ENCODE measurements at regions not wholly inside any gene's neighbourhood (a gene's known extent, or its start where the extent isn't known, plus 50 kb on each side); places are given as distances from the start of the nearest gene placed in this dataset.

GRCh38 chr2:221120643-221121042 lies 451.5 kb downstream of the EPHA4 start:
- TF ChIP-seq, protein P1, sequence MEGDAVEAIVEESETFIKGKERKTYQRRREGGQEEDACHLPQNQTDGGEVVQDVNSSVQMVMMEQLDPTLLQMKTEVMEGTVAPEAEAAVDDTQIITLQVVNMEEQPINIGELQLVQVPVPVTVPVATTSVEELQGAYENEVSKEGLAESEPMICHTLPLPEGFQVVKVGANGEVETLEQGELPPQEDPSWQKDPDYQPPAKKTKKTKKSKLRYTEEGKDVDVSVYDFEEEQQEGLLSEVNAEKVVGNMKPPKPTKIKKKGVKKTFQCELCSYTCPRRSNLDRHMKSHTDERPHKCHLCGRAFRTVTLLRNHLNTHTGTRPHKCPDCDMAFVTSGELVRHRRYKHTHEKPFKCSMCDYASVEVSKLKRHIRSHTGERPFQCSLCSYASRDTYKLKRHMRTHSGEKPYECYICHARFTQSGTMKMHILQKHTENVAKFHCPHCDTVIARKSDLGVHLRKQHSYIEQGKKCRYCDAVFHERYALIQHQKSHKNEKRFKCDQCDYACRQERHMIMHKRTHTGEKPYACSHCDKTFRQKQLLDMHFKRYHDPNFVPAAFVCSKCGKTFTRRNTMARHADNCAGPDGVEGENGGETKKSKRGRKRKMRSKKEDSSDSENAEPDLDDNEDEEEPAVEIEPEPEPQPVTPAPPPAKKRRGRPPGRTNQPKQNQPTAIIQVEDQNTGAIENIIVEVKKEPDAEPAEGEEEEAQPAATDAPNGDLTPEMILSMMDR (IDR thresholded peaks at IDR 0.05), result no peak
- no peak for TF ChIP-seq EP300 (IDR thresholded peaks at IDR 0.05)
- TF ChIP-seq POLR2A (IDR thresholded peaks at IDR 0.05), result no peak
- TF ChIP-seq POLR2AphosphoS5 (IDR thresholded peaks at IDR 0.05), result no peak
